OCI-LY1 (cell line): ENCODE measurements at regions not wholly inside any gene's neighbourhood (a gene's known extent, or its start where the extent isn't known, plus 50 kb on each side); places are given as distances from the start of the nearest gene placed in this dataset.

Experiments
- H2AFZ ChIP-seq: fragments of 200-600 bp; sonication (generic), shearing (Covaris generic); 2 replicates; pipeline ENCODE4 v1.6.0; 2014; ENCODE audit warnings: antibody characterized with exemption, mild to moderate bottlenecking, low read length
- H3F3A ChIP-seq: fragments of 200-600 bp; sonication (generic), shearing (Covaris generic); 2 replicates; pipeline ENCODE4 v1.6.0; 2014; ENCODE audit warnings: mild to moderate bottlenecking, antibody characterized with exemption, low read length, moderate library complexity; ENCODE audit not compliant: insufficient read depth
- H3K27ac ChIP-seq: fragments of 200-600 bp; sonication (generic); 2 replicates; pipeline ENCODE4 v1.5.1; 2014; ENCODE audit warnings: low read length, mixed run types, mild to moderate bottlenecking, low read depth; ENCODE audit not compliant: poor library complexity, severe bottlenecking
- H3K27me3 ChIP-seq: fragments of 200-600 bp; sonication (generic); 2 replicates; pipeline ENCODE4 v1.6.0; 2014; ENCODE audit warnings: antibody characterized with exemption, mild to moderate bottlenecking, low read length, moderate library complexity; ENCODE audit not compliant: insufficient read depth
- H3K36me3 ChIP-seq: fragments of 200-600 bp; sonication (generic); 2 replicates; pipeline ENCODE4 v1.6.1; 2014; ENCODE audit warnings: mild to moderate bottlenecking, antibody characterized with exemption, low read length, moderate library complexity, mixed read lengths; ENCODE audit not compliant: insufficient read depth
- H3K4me1 ChIP-seq: fragments of 200-600 bp; sonication (generic); 2 replicates; pipeline ENCODE4 v1.5.1; 2014; ENCODE audit warnings: mild to moderate bottlenecking, low read length, moderate library complexity; ENCODE audit not compliant: insufficient read depth, severe bottlenecking
- H3K4me2 ChIP-seq: fragments of 200-600 bp; sonication (generic), shearing (Covaris generic); 2 replicates; pipeline ENCODE4 v1.6.1; 2014; ENCODE audit warnings: low read length
- H3K4me3 ChIP-seq: fragments of 200-600 bp; sonication (generic); 2 replicates; pipeline ENCODE4 v1.5.1; 2014; ENCODE audit warnings: low read length, low read depth, mild to moderate bottlenecking, mixed read lengths; ENCODE audit not compliant: poor library complexity, severe bottlenecking
- H3K79me2 ChIP-seq: fragments of 200-600 bp; shearing (Covaris generic); 2 replicates; pipeline ENCODE4 v1.6.1; 2016; ENCODE audit warnings: mixed run types, low read length, mixed read lengths; ENCODE audit not compliant: insufficient read depth
- H3K9ac ChIP-seq: fragments of 200-600 bp; sonication (generic), shearing (Covaris generic); 2 replicates; pipeline ENCODE4 v1.6.1; 2014; ENCODE audit warnings: mild to moderate bottlenecking, low read length, mixed read lengths
- H3K9me2 ChIP-seq: fragments of 200-600 bp; sonication (generic), shearing (Covaris generic); 2 replicates; pipeline ENCODE4 v1.6.1; 2014; ENCODE audit warnings: low read depth, mild to moderate bottlenecking, low read length, mixed read lengths
- H3K9me3 ChIP-seq: fragments of 200-600 bp; shearing (Covaris generic); 2 replicates; pipeline ENCODE4 v1.6.1; 2014; ENCODE audit warnings: low read length, mixed read lengths
- H4K20me1 ChIP-seq: fragments of 200-600 bp; sonication (generic), shearing (Covaris generic); 2 replicates; pipeline ENCODE4 v1.6.0; 2016; ENCODE audit warnings: mild to moderate bottlenecking, low read length; ENCODE audit not compliant: insufficient read depth
- EZH2 ChIP-seq: fragments of 200-600 bp; sonication (generic), shearing (Covaris generic); IDR thresholded peaks from 2 replicates; pipeline ENCODE4 v1.8.0; 2017; ENCODE audit warnings: borderline replicate concordance, mixed run types, mild to moderate bottlenecking, antibody characterized with exemption, low read length, moderate library complexity, mixed read lengths
- TF ChIP-seq, protein P1 (sequence below): fragments of 200-600 bp; sonication (generic), shearing (Covaris generic); IDR thresholded peaks from 2 replicates; pipeline ENCODE4 v1.5.1; 2017; ENCODE audit warnings: mild to moderate bottlenecking, antibody characterized with exemption, low read length, moderate library complexity, mixed read lengths

DNA sequence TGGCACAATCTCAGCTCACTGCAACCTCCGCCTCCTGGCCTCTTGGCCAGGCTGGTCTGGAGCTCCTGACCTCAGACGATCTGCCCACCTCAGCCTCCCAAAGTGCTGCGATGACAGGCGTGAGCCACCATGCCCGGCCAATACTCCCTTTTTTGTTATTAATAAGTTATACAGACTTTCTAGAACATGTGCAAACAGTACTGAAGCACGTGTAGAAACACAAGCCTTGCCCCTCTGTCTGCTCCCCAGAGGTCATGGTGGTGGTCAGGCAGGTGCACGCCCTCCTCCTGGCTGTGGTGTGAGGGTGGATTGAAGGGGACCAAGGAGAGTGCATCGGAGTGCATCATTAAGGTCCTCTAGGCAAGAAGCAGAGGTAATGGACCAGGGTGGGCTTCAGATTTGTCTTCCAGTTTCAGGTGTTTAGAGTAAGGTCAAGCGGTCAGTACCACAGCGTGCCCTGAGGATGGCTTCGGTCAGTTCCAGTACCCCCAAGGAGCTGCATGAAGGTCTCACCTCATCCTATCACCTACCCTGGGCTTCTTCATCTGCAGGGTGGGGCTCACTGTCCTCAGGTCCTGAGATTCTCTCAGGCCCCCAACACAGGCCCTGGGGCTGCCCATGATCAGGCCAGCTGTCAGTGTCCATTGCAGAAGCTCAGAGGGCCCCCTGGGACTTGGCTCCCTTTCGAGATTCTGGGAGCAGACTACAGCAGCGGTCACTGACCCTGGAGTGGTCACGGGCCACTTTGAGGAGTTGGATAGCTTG, 124.3 kb downstream of the GLI2 start:
- Histone ChIP-seq H3K27ac (no peak overlapping the region), H3K9ac (no peak overlapping the region), H3F3A (no peaks in the 10 kb centered on the region), H3K36me3 (no peaks in the 10 kb centered on the region), H3K79me2 (no peaks in the 10 kb centered on the region), H3K4me3 (no peak overlapping the region), H3K9me3 (no peaks in the 10 kb centered on the region), H2AFZ (no peak overlapping the region), H3K4me1 (no peaks in the 10 kb centered on the region), H3K4me2 (no peak overlapping the region), H4K20me1 (no peaks in the 10 kb centered on the region), H3K27me3 (no peaks in the 10 kb centered on the region), H3K9me2 (no peaks in the 10 kb centered on the region)
- TF ChIP-seq, protein P1, sequence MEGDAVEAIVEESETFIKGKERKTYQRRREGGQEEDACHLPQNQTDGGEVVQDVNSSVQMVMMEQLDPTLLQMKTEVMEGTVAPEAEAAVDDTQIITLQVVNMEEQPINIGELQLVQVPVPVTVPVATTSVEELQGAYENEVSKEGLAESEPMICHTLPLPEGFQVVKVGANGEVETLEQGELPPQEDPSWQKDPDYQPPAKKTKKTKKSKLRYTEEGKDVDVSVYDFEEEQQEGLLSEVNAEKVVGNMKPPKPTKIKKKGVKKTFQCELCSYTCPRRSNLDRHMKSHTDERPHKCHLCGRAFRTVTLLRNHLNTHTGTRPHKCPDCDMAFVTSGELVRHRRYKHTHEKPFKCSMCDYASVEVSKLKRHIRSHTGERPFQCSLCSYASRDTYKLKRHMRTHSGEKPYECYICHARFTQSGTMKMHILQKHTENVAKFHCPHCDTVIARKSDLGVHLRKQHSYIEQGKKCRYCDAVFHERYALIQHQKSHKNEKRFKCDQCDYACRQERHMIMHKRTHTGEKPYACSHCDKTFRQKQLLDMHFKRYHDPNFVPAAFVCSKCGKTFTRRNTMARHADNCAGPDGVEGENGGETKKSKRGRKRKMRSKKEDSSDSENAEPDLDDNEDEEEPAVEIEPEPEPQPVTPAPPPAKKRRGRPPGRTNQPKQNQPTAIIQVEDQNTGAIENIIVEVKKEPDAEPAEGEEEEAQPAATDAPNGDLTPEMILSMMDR: no peak
- no peak for TF ChIP-seq EZH2

DNA sequence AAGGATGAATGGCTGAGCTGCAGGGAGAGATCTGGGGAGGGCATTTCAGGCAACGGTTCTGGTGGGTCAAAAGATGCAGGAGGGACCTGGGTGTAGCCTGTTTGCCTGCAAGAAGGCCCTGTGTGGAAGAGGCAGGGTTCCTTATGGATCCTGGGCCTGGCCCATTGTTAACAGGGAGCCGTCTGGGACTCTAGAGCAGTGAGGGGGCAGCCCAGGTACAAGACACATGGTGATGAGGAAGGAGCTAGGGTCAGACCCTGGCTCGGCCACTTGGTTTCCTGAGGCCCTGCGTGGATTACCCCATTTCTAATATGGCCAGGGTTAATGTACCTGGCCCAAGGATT, 124.9 kb downstream of the GLI2 start:
- Histone ChIP-seq H3K27ac (no peak overlapping the region), H3K9me2 (no peaks in the 10 kb centered on the region), H3F3A (no peaks in the 10 kb centered on the region), H2AFZ (no peak overlapping the region), H3K9me3 (no peaks in the 10 kb centered on the region), H3K4me1 (no peaks in the 10 kb centered on the region), H3K36me3 (no peaks in the 10 kb centered on the region), H3K4me2 (no peak overlapping the region), H3K4me3 (no peak overlapping the region), H3K9ac (no peak overlapping the region), H4K20me1 (no peaks in the 10 kb centered on the region), H3K27me3 (no peaks in the 10 kb centered on the region), H3K79me2 (no peaks in the 10 kb centered on the region)
- no peak for TF ChIP-seq EZH2
- TF ChIP-seq, protein P1: no peak

DNA sequence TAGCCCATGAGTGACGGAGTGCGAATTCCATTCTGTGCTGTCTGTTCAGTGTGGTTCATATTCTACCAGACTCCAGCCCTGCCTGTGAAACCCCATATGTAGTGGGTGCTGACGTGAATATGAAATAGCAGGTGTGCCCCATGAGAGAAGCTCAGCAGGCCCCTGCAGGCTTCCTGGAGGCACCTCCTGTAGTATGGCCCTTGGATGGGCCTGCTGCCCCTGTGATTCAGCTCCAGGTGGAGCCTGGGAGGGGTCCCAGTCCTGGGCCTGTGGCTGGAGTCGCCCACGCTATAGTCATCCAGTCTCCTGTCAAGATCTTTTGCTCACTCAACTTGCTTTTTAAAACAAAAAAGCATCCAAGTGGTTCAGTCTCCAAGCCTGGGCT, 125.5 kb downstream of the GLI2 start:
- TF ChIP-seq EZH2: no peak
- TF ChIP-seq, protein P1: no peak
- H3K9me3 ChIP-seq: no peaks in the 10 kb centered on the region
- H3K27me3 ChIP-seq: no peaks in the 10 kb centered on the region
- H3F3A ChIP-seq: no peaks in the 10 kb centered on the region
- H3K79me2 ChIP-seq: no peaks in the 10 kb centered on the region
- H3K27ac ChIP-seq: no peak overlapping the region
- H3K9me2 ChIP-seq: no peaks in the 10 kb centered on the region
- H3K4me2 ChIP-seq: no peak overlapping the region
- H3K4me1 ChIP-seq: no peaks in the 10 kb centered on the region
- no peak overlapping the region for H3K4me3 ChIP-seq
- no peak overlapping the region for H2AFZ ChIP-seq
- no peaks in the 10 kb centered on the region for H4K20me1 ChIP-seq
- no peaks in the 10 kb centered on the region for H3K36me3 ChIP-seq
- H3K9ac ChIP-seq: no peak overlapping the region
